Stimulated activated CD4-positive, alpha-beta T cell treated with anti-CD3 and anti-CD28 coated beads, Interleukin-4, amount 100 ng/mL, for 48 hours (primary cell): ENCODE measurements at regions not wholly inside any gene's neighbourhood (a gene's known extent, or its start where the extent isn't known, plus 50 kb on each side); places are given as distances from the start of the nearest gene placed in this dataset.
"Not testable (repeated sequence)": the region's sequence is repeated elsewhere in the genome, so short reads cannot be mapped to it uniquely, and the experiment has no call there.

Experiments
- DNase-seq, 2 donors: peaks; one replicate each; pipeline ENCODE4 v3.0.0-alpha.2; 2020; ENCODE audit warnings: low read depth in 2 of 2

- DNase-seq: no peak
Measured at GRCh38 chr9:80540387-80540786, 968.6 kb downstream of the TLE4 start.

GRCh38 chr9:80538976-80539375 lies 967.2 kb downstream of the TLE4 start:
- DNase-seq: no peak

GRCh38 chr9:80522465-80522864 lies 950.7 kb downstream of the TLE4 start:
- no peak for DNase-seq

GRCh38 chr9:80521151-80521550 lies 949.4 kb downstream of the TLE4 start:
- DNase-seq: no peak

GRCh38 chr9:80520231-80520630 lies 948.5 kb downstream of the TLE4 start:
- no peak for DNase-seq

- no peak for DNase-seq
Measured at GRCh38 chr9:80518441-80518840, 946.7 kb downstream of the TLE4 start.

GRCh38 chr9:80516679-80517078 lies 944.9 kb downstream of the TLE4 start:
- DNase-seq: no peak

- no peak for DNase-seq
Measured at GRCh38 chr9:80509358-80509757, 937.6 kb downstream of the TLE4 start.

GRCh38 chr9:80507611-80508010 lies 935.8 kb downstream of the TLE4 start:
- DNase-seq: no peak

- no peak for DNase-seq
Measured at GRCh38 chr9:80504601-80505230, 933.0 kb downstream of the TLE4 start.

- no peak for DNase-seq
Measured at GRCh38 chr9:80503671-80504281, 932.0 kb downstream of the TLE4 start.

- DNase-seq: no peak
Measured at GRCh38 chr9:80502306-80502705, 930.5 kb downstream of the TLE4 start.

- no peak for DNase-seq
Measured at GRCh38 chr9:80501635-80502034, 929.9 kb downstream of the TLE4 start.

- DNase-seq: no peak
Measured at GRCh38 chr9:80500300-80500699, 928.5 kb downstream of the TLE4 start.

- no peak for DNase-seq
Measured at GRCh38 chr9:80498001-80498555, 926.3 kb downstream of the TLE4 start.

GRCh38 chr9:80496901-80497556 lies 925.3 kb downstream of the TLE4 start:
- DNase-seq: no peak

- no peak for DNase-seq
Measured at GRCh38 chr9:80493258-80493657, 921.5 kb downstream of the TLE4 start.

GRCh38 chr9:80492221-80492620 lies 920.5 kb downstream of the TLE4 start:
- DNase-seq: no peak

- no peak for DNase-seq
Measured at GRCh38 chr9:80491086-80491696, 919.4 kb downstream of the TLE4 start.

- no peak for DNase-seq
Measured at GRCh38 chr9:80489329-80489728, 917.6 kb downstream of the TLE4 start.

- no peak for DNase-seq
Measured at GRCh38 chr9:80485420-80486250, 913.9 kb downstream of the TLE4 start.

- not testable (repeated sequence) for DNase-seq
Measured at GRCh38 chr9:80482251-80482650, 910.5 kb downstream of the TLE4 start.
